ENCODE measurements at regions not wholly inside any gene's neighbourhood (a gene's known extent, or its start where the extent isn't known, plus 50 kb on each side); places are given as distances from the start of the nearest gene placed in this dataset.

DNA sequence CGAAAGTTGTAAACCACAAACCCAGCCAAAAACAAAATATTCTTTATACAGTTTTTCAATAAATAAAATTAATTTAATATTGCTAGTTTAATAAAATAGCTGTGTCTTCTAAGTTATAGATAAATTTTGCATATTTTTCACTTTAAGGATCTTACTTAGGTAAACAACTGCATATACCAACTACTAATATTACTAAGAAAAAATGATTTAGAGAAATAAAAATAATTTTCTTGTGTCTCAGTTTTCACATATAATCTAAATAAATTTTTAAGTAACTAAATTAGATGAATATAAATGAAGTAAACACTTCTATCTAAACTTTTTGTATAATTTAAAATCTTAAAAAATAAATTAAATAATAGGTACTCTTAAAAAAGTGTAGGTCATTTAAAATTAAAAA lies 67.1 kb upstream of the TOP3B start:
- TF ChIP-seq, protein P1, sequence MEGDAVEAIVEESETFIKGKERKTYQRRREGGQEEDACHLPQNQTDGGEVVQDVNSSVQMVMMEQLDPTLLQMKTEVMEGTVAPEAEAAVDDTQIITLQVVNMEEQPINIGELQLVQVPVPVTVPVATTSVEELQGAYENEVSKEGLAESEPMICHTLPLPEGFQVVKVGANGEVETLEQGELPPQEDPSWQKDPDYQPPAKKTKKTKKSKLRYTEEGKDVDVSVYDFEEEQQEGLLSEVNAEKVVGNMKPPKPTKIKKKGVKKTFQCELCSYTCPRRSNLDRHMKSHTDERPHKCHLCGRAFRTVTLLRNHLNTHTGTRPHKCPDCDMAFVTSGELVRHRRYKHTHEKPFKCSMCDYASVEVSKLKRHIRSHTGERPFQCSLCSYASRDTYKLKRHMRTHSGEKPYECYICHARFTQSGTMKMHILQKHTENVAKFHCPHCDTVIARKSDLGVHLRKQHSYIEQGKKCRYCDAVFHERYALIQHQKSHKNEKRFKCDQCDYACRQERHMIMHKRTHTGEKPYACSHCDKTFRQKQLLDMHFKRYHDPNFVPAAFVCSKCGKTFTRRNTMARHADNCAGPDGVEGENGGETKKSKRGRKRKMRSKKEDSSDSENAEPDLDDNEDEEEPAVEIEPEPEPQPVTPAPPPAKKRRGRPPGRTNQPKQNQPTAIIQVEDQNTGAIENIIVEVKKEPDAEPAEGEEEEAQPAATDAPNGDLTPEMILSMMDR (IDR thresholded peaks at IDR 0.05), result no peak

DNA sequence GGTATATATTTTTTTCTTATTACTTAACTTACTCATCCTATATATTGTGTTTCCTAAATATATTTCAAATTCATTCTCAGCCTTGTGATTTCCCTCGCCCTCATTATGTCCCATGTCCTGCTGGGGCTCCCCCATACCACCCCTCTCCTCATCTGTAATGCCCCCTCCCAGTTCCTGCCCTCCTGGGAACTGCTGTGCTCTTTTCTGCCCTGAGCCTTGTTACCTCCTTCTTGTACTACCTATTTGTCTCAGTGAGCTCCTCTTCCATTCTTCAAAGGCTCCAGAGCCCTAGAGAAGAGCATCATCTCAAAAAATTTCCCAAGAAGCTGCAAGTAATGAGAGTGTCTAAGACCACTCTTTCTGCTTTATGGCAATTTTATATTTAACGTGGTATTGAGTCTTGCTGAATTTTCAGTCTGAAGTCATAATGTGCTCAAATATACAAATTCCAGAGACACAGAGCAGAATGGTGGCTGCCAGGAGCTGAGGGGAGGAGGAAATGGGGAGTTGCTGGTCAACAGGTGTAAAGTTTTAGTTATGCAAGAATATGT lies 66.5 kb upstream of the TOP3B start:
- intact Hi-C loops (cut with micrococcal nuclease), result no loop called here
- no peaks in the 10 kb centered on the region for H3K9me3 Mint-ChIP-seq
- H3K4me3 Mint-ChIP-seq, result no peak overlapping the region
- no peak for DNase-seq
- H3K27ac Mint-ChIP-seq, result no peak overlapping the region
- ChIA-PET CTCF (interaction anchor here (0.8 kb wide), 1 partner anchor 12 kb away, joined by 3 read pairs; no protein-coding TSS in a partner anchor), POLR2A (no interaction called here)
- H3K36me3 Mint-ChIP-seq (ENCODE audit: low read depth), result no peaks in the 10 kb centered on the region
- ATAC-seq (ENCODE audit: low read depth), result no peak
- TF ChIP-seq, protein P1 (IDR thresholded peaks at IDR 0.05), result no peak
- no peaks in the 10 kb centered on the region for H3K27me3 Mint-ChIP-seq
- H3K4me1 Mint-ChIP-seq, result peaks cover 29% of the 10 kb centered on the region

More for the DNA sequence above, 67.1 kb upstream of the TOP3B start:
- Mint-ChIP-seq H3K27ac (no peak overlapping the region), H3K27me3 (no peaks in the 10 kb centered on the region), H3K9me3 (no peaks in the 10 kb centered on the region), H3K4me3 (no peak overlapping the region), H3K4me1 (peaks cover 24% of the 10 kb centered on the region), H3K36me3 (ENCODE audit: low read depth) (no peaks in the 10 kb centered on the region)
- CTCF ChIA-PET, result interaction anchor here (0.8 kb wide), 1 partner anchor 11 kb away, joined by 3 read pairs; no protein-coding TSS in a partner anchor
- DNase-seq, result no peak
- no peak for ATAC-seq (ENCODE audit: low read depth)
- intact Hi-C loops (cut with micrococcal nuclease), result no loop called here
- POLR2A ChIA-PET, result no interaction called here

DNA sequence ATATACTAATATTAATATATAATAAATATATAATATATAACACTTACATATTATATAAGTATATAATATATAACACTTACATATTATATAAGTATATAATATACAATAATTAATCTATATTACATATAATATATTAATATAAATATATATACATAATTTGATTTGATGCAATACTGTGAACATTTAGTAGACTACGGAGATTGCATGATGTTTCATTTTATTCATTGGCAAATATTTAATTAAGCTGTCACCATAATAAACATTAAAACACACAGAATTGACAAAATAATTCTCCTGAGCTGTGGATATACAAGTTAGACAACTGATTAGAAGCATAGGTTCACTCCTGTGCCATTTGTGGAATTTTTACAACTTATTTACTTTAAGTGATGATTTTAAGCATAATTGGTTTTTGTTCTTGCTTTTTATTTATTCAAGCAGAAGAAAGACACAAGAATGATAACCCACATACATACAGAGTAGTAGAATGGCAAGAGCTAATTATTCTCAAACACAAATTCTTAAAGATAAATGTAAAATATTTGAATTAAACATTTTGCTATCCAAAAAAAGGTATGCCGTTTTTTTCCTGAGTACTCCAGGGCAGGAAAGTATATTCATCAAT lies 65.8 kb upstream of the TOP3B start:
- intact Hi-C loops (cut with micrococcal nuclease), result no loop called here
- Mint-ChIP-seq H3K27ac (no peak overlapping the region), H3K4me1 (peaks cover 33% of the 10 kb centered on the region), H3K36me3 (ENCODE audit: low read depth) (no peaks in the 10 kb centered on the region), H3K27me3 (no peaks in the 10 kb centered on the region), H3K9me3 (no peaks in the 10 kb centered on the region), H3K4me3 (no peak overlapping the region)
- POLR2A ChIA-PET, result no interaction called here
- ATAC-seq (ENCODE audit: low read depth) (no peak), DNase-seq (no peak)
- CTCF ChIA-PET, result no interaction called here
- TF ChIP-seq, protein P1 (IDR thresholded peaks at IDR 0.05), result no peak

GRCh38 chr22:22047776-22048175 lies 65.2 kb upstream of the TOP3B start:
- H3K9me3 Mint-ChIP-seq, result no peaks in the 10 kb centered on the region
- no peak for ATAC-seq (ENCODE audit: low read depth)
- DNase-seq, result no peak
- no peak overlapping the region for H3K27ac Mint-ChIP-seq
- no peak overlapping the region for H3K4me3 Mint-ChIP-seq
- TF ChIP-seq, protein P1 (IDR thresholded peaks at IDR 0.05), result no peak
- POLR2A ChIA-PET, result no interaction called here
- peaks cover 40% of the 10 kb centered on the region for H3K4me1 Mint-ChIP-seq
- CTCF ChIA-PET, result no interaction called here
- intact Hi-C loops (cut with micrococcal nuclease), result no loop called here
- H3K36me3 Mint-ChIP-seq (ENCODE audit: low read depth), result no peaks in the 10 kb centered on the region
- H3K27me3 Mint-ChIP-seq, result no peaks in the 10 kb centered on the region

- Mint-ChIP-seq H3K27me3 (no peaks in the 10 kb centered on the region), H3K36me3 (ENCODE audit: low read depth) (no peaks in the 10 kb centered on the region), H3K9me3 (no peaks in the 10 kb centered on the region), H3K4me1 (peaks cover 43% of the 10 kb centered on the region), H3K27ac (no peak overlapping the region), H3K4me3 (no peak overlapping the region)
- CTCF ChIA-PET, result no interaction called here
- ATAC-seq (ENCODE audit: low read depth) (no peak), DNase-seq (no peak)
- TF ChIP-seq, protein P1 (IDR thresholded peaks at IDR 0.05), result no peak
- POLR2A ChIA-PET, result interaction anchor here (2.2 kb wide), 1 partner anchor 15 kb away, joined by 8 read pairs; no protein-coding TSS in a partner anchor
- intact Hi-C loops (cut with micrococcal nuclease), result no loop called here
Observed at GRCh38 chr22:22047266-22047665, 64.7 kb upstream of the TOP3B start.

Data from activated B cell treated with CpG ODN at 0.5 μM for 24 hours (primary cell).